H9 (cell line): ENCODE measurements at regions not wholly inside any gene's neighbourhood (a gene's known extent, or its start where the extent isn't known, plus 50 kb on each side); places are given as distances from the start of the nearest gene placed in this dataset.

ENCODE experiments used
- DNase-seq: peaks from one replicate; pipeline ENCODE4 v3.0.0-alpha.2; 2017
- H2AFZ ChIP-seq: one replicate; pipeline ENCODE4 v1.6.1; 2013; ENCODE audit warnings: mild to moderate bottlenecking, low read length, control low read depth, moderate library complexity
- H2AK5ac ChIP-seq: 2 replicates; pipeline ENCODE4 v1.6.1; 2013; ENCODE audit warnings: low read length, control low read depth, mixed read lengths; ENCODE audit not compliant: insufficient read length
- H2BK120ac ChIP-seq: one replicate; pipeline ENCODE4 v1.6.1; 2013; ENCODE audit warnings: low read depth, mild to moderate bottlenecking, low read length, control low read depth, inconsistent platforms; ENCODE audit not compliant: poor library complexity, severe bottlenecking
- H2BK12ac ChIP-seq: 2 replicates; pipeline ENCODE4 v1.6.1; 2013; ENCODE audit warnings: low read length, control low read depth, mixed read lengths, low read depth; ENCODE audit not compliant: insufficient read length
- H2BK15ac ChIP-seq: 2 replicates; pipeline ENCODE4 v1.6.1; 2013; ENCODE audit warnings: low read depth, low read length, control low read depth
- H2BK20ac ChIP-seq: one replicate; pipeline ENCODE4 v1.6.1; 2013; ENCODE audit warnings: low read depth, mild to moderate bottlenecking, low read length, control low read depth, inconsistent platforms; ENCODE audit not compliant: poor library complexity, severe bottlenecking
- H2BK5ac ChIP-seq: 2 replicates; pipeline ENCODE4 v1.6.1; 2013; ENCODE audit warnings: low read length, control low read depth, mixed read lengths; ENCODE audit not compliant: insufficient read length
- H3K14ac ChIP-seq: 2 replicates; pipeline ENCODE4 v1.6.1; 2013; ENCODE audit warnings: low read length, control low read depth; ENCODE audit not compliant: insufficient read depth
- H3K18ac ChIP-seq: 2 replicates; pipeline ENCODE4 v1.6.1; 2013; ENCODE audit warnings: low read depth, mild to moderate bottlenecking, mixed read lengths, low read length, control low read depth; ENCODE audit not compliant: insufficient read length
- H3K23ac ChIP-seq: 2 replicates; pipeline ENCODE4 v1.6.1; 2013; ENCODE audit warnings: low read length, control low read depth, mixed read lengths, low read depth; ENCODE audit not compliant: insufficient read length
- H3K23me2 ChIP-seq: 2 replicates; pipeline ENCODE4 v1.6.1; 2013; ENCODE audit warnings: low read depth, mild to moderate bottlenecking, mixed read lengths, low read length, control low read depth; ENCODE audit not compliant: insufficient read length, poor library complexity, severe bottlenecking
- H3K27ac ChIP-seq: 2 replicates; pipeline ENCODE4 v1.5.1; 2013; ENCODE audit warnings: low read length, control low read depth, mixed read lengths, low read depth; ENCODE audit not compliant: insufficient read length
- H3K27me3 ChIP-seq: 2 replicates; pipeline ENCODE4 v1.6.1; 2013; ENCODE audit warnings: low read length, control low read depth, inconsistent platforms; ENCODE audit not compliant: insufficient read depth
- H3K4ac ChIP-seq: 2 replicates; pipeline ENCODE4 v1.6.1; 2013; ENCODE audit warnings: low read depth, mild to moderate bottlenecking, control low read depth, inconsistent platforms, low read length, moderate library complexity
- H3K4me1 ChIP-seq: 2 replicates; pipeline ENCODE4 v1.6.1; 2013; ENCODE audit warnings: low read length, control low read depth, inconsistent platforms; ENCODE audit not compliant: insufficient read depth
- H3K4me2 ChIP-seq: 2 replicates; pipeline ENCODE4 v1.6.1; 2013; ENCODE audit warnings: low read length, control low read depth, mixed read lengths; ENCODE audit not compliant: insufficient read length, insufficient read depth
- H3K56ac ChIP-seq: 2 replicates; pipeline ENCODE4 v1.6.1; 2013; ENCODE audit warnings: low read depth, mild to moderate bottlenecking, mixed read lengths, low read length, control low read depth; ENCODE audit not compliant: insufficient read length
- H3K79me1 ChIP-seq: 2 replicates; pipeline ENCODE4 v1.6.1; 2013; ENCODE audit warnings: low read depth, mild to moderate bottlenecking, moderate library complexity, low read length, control low read depth, inconsistent platforms; ENCODE audit not compliant: insufficient read depth, poor library complexity, severe bottlenecking
- H3K79me2 ChIP-seq: 2 replicates; pipeline ENCODE4 v1.6.1; 2013; ENCODE audit warnings: low read length, control low read depth, inconsistent platforms; ENCODE audit not compliant: insufficient read depth
- H3K9ac ChIP-seq: 2 replicates; pipeline ENCODE4 v1.6.1; 2013; ENCODE audit warnings: low read length, control low read depth, mixed read lengths; ENCODE audit not compliant: insufficient read length; ENCODE audit errors: extremely low read depth
- H3K9me3 ChIP-seq: one replicate; pipeline ENCODE4 v1.6.1; 2013; ENCODE audit warnings: low read depth, low read length, inconsistent platforms; ENCODE audit not compliant: control insufficient read depth
- H3T11ph ChIP-seq: one replicate; pipeline ENCODE4 v1.6.1; 2013; ENCODE audit warnings: mild to moderate bottlenecking, low read length, control low read depth, inconsistent platforms
- H4K20me1 ChIP-seq: one replicate; pipeline ENCODE4 v1.6.1; 2013; ENCODE audit not compliant: control insufficient read depth, insufficient read length, insufficient read depth
- H4K5ac ChIP-seq: 2 replicates; pipeline ENCODE4 v1.6.1; 2013; ENCODE audit warnings: low read depth, mild to moderate bottlenecking, mixed read lengths, low read length, control low read depth; ENCODE audit not compliant: insufficient read length
- H4K8ac ChIP-seq: replicated peaks from 2 replicates; pipeline ENCODE4 v1.6.1; 2013; ENCODE audit warnings: low read length, control low read depth, mixed read lengths, low read depth; ENCODE audit not compliant: insufficient read length
- H4K91ac ChIP-seq: 2 replicates; pipeline ENCODE4 v1.6.1; 2013; ENCODE audit warnings: low read depth, mild to moderate bottlenecking, moderate library complexity, mixed read lengths, low read length, control low read depth; ENCODE audit not compliant: insufficient read length
- H3K27ac Mint-ChIP-seq, 3 experiments: 2 replicates in 2 of 3; 3 replicates in 1 of 3; pipeline ENCODE4 v1.8.0; 2020 to 2021; ENCODE audit warnings: mixed read lengths in 3 of 3, mild to moderate bottlenecking in 1 of 3, moderate library complexity in 1 of 3
- H3K27me3 Mint-ChIP-seq: 2 replicates; pipeline ENCODE4 v1.8.0; 2021; ENCODE audit warnings: low read depth, mild to moderate bottlenecking, moderate library complexity, mixed read lengths
- H3K36me3 Mint-ChIP-seq, 3 experiments: 2 replicates in 2 of 3; 3 replicates in 1 of 3; pipeline ENCODE4 v1.8.0; 2020 to 2021; ENCODE audit warnings: low read depth in 3 of 3, mixed read lengths in 3 of 3; ENCODE audit not compliant: insufficient read depth in 1 of 3
- H3K4me1 Mint-ChIP-seq, 2 experiments: 2 replicates each; pipeline ENCODE4 v1.8.0; 2020; ENCODE audit warnings: mixed read lengths in 2 of 2
- H3K4me3 Mint-ChIP-seq, 2 experiments: 2 replicates in 1 of 2; 3 replicates in 1 of 2; pipeline ENCODE4 v1.8.0; 2020 to 2021; ENCODE audit warnings: mild to moderate bottlenecking in 2 of 2, mixed read lengths in 2 of 2, moderate library complexity in 1 of 2
- H3K9me3 Mint-ChIP-seq, 2 experiments: 2 replicates in 1 of 2; 3 replicates in 1 of 2; pipeline ENCODE4 v1.8.0; 2020; ENCODE audit warnings: mild to moderate bottlenecking in 2 of 2, mixed read lengths in 2 of 2, moderate library complexity in 1 of 2
- CTCF ChIP-seq: fragments of 200-600 bp; sonication (generic); conservative IDR thresholded peaks from 3 replicates; pipeline ENCODE4 v1.8.0; 2021; ENCODE audit warnings: antibody characterized with exemption, mild to moderate bottlenecking
- WGBS: extraction: QIAGEN DNeasy Blood & Tissue Kit; methylation state at CpG from one replicate; pipeline ENCODE4 v1.1.7; 2013; ENCODE audit warnings: missing lambda C conversion rate, low lambda C conversion rate, mixed read lengths; ENCODE audit not compliant: insufficient read length; ENCODE audit errors: extremely low coverage; 5-methylcytosine and 5-hydroxymethylcytosine counted together

DNA sequence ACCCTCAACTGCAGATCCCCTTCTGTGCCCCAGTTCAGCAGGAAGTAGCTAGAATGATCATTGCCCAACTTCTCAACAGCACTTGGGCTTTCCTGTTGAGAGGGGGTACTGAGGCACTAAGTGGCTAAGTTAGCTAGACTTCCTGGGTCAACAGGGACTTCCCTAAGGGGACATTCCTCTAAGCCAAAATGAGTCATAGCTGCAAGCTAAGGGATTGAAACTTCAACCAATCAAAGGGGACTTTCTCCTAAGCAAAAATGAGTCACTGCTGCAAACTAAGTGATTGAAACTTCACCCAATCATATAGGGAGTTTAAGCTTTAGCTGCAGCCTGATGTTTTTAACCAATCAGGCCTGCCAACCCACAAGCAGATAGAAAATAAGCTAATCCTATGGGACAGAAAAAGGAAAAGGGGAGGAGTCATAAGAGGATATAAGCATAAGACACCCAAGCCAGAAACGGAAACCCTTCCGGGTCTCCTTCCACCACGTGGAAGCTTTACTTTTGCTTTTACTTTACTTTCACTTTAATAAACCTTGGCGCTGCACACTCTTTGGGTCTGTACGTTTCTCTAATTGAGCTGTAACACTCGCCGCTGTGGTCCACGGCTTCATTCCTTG lies 659.0 kb upstream of the HS3ST5 start:
- no peak overlapping the region for H3K4ac ChIP-seq
- no peak overlapping the region for H4K8ac ChIP-seq
- no peak for TF ChIP-seq CTCF
- H2AK5ac ChIP-seq = no peak overlapping the region
- no peak overlapping the region for H3K56ac ChIP-seq
- Mint-ChIP-seq H3K27me3 (no peaks in the 10 kb centered on the region), H3K4me3 (no peak overlapping the region), H3K4me1 (no peaks in the 10 kb centered on the region), H3K27ac (no peak overlapping the region), H3K36me3 (peaks cover 1 to 15% (median 3%) of the 10 kb centered on the region in 3 experiments; a peak in 5 of 7 replicates), H3K9me3 (peaks cover 4 to 13% of the 10 kb centered on the region in 2 experiments)
- H3K79me1 ChIP-seq = no peaks in the 10 kb centered on the region
- H4K5ac ChIP-seq = no peak overlapping the region
- no peaks in the 10 kb centered on the region for H3K4me1 ChIP-seq
- H3K9me3 ChIP-seq = no peaks in the 10 kb centered on the region
- no peaks in the 10 kb centered on the region for H4K20me1 ChIP-seq
- no peak overlapping the region for H3T11ph ChIP-seq
- no peak overlapping the region for H3K14ac ChIP-seq
- H2BK5ac ChIP-seq = no peak overlapping the region
- H3K27me3 ChIP-seq = no peaks in the 10 kb centered on the region
- DNase-seq = no peak
- H3K23ac ChIP-seq = no peak overlapping the region
- no peaks in the 10 kb centered on the region for H3K79me2 ChIP-seq
- no peaks in the 10 kb centered on the region for H3K23me2 ChIP-seq
- H2BK12ac ChIP-seq = no peak overlapping the region
- no peak overlapping the region for H2AFZ ChIP-seq
- no peak overlapping the region for H2BK120ac ChIP-seq
- H2BK15ac ChIP-seq = no peak overlapping the region
- no peak overlapping the region for H3K4me2 ChIP-seq
- no peak overlapping the region for H2BK20ac ChIP-seq
- WGBS = no CpG with 5 or more reads among the region's 8 CpGs
- no peak overlapping the region for H4K91ac ChIP-seq
- no peak overlapping the region for H3K27ac ChIP-seq
- H3K9ac ChIP-seq = no peak overlapping the region
- H3K18ac ChIP-seq = no peak overlapping the region
